OCI-LY3 (cell line): ENCODE measurements at regions not wholly inside any gene's neighbourhood (a gene's known extent, or its start where the extent isn't known, plus 50 kb on each side); places are given as distances from the start of the nearest gene placed in this dataset.
"Not testable (repeated sequence)": the region's sequence is repeated elsewhere in the genome, so short reads cannot be mapped to it uniquely, and the experiment has no call there.

ENCODE experiments used
- H2AFZ ChIP-seq: fragments of 200-600, 300-600 bp; shearing (Covaris generic); 2 replicates; pipeline ENCODE4 v1.6.0; 2014; ENCODE audit warnings: antibody characterized with exemption, low read depth, low read length
- H3K27ac ChIP-seq: fragments of 200-600, 300-600 bp; sonication (generic); 2 replicates; pipeline ENCODE4 v1.5.1; 2014; ENCODE audit warnings: mild to moderate bottlenecking, low read length, moderate library complexity, mixed read lengths
- H3K27me3 ChIP-seq: fragments of 200-600, 300-600 bp; sonication (generic); 2 replicates; pipeline ENCODE4 v1.6.1; 2014; ENCODE audit warnings: low read depth, low read length, mixed read lengths
- H3K36me3 ChIP-seq: fragments of 200-600, 300-600 bp; sonication (generic); replicated peaks from 2 replicates; pipeline ENCODE3; 2014; ENCODE audit warnings: low read depth, low read length, mixed read lengths
- H3K4me1 ChIP-seq: fragments of 300-600, 200-600 bp; sonication (generic); 2 replicates; pipeline ENCODE4 v1.6.1; 2014; ENCODE audit warnings: low read length, mixed read lengths
- H3K4me2 ChIP-seq: fragments of 200-600, 300-600 bp; sonication (generic); 2 replicates; pipeline ENCODE4 v1.6.1; 2014; ENCODE audit warnings: low read length, mixed read lengths
- H3K4me3 ChIP-seq: fragments of 300-600, 200-600 bp; sonication (generic); 2 replicates; pipeline ENCODE4 v1.5.1; 2014; ENCODE audit warnings: antibody characterized with exemption, mild to moderate bottlenecking, low read length, moderate library complexity
- H3K79me2 ChIP-seq: fragments of 300-600, 200-600 bp; shearing (Covaris generic); 2 replicates; pipeline ENCODE4 v1.6.1; 2014; ENCODE audit warnings: mild to moderate bottlenecking, low read length, mixed read lengths
- H3K9ac ChIP-seq: fragments of 300-600, 200-600 bp; shearing (Covaris generic); 2 replicates; pipeline ENCODE4 v1.6.0; 2014; ENCODE audit warnings: mild to moderate bottlenecking, low read length, moderate library complexity
- H3K9me3 ChIP-seq: fragments of 200-600, 300-600 bp; shearing (Covaris generic); 2 replicates; pipeline ENCODE4 v1.6.1; 2014; ENCODE audit warnings: low read length, mixed read lengths; ENCODE audit not compliant: insufficient read depth
- H4K20me1 ChIP-seq: fragments of 200-600, 300-600 bp; sonication (generic); 2 replicates; pipeline ENCODE4 v1.6.1; 2016; ENCODE audit warnings: low read length, mixed read lengths; ENCODE audit not compliant: insufficient read depth
- EZH2phosphoT487 ChIP-seq: fragments of 200-600 bp; shearing (Covaris generic); IDR thresholded peaks from 2 replicates; pipeline ENCODE4 v1.6.1; 2018; ENCODE audit warnings: antibody characterized with exemption, mixed run types, low read depth
- TF ChIP-seq, protein P1 (sequence below): fragments of 200-600, 300-600 bp; sonication (generic); IDR thresholded peaks from 2 replicates; pipeline ENCODE4 v1.5.1; 2014; ENCODE audit warnings: antibody characterized with exemption, low read length, low read depth

- no peak overlapping the region for H3K4me2 ChIP-seq
- no peaks in the 10 kb centered on the region for H4K20me1 ChIP-seq
- H3K9me3 ChIP-seq = no peaks in the 10 kb centered on the region
- H3K27me3 ChIP-seq = peaks cover 10% of the 10 kb centered on the region
- TF ChIP-seq, protein P1, sequence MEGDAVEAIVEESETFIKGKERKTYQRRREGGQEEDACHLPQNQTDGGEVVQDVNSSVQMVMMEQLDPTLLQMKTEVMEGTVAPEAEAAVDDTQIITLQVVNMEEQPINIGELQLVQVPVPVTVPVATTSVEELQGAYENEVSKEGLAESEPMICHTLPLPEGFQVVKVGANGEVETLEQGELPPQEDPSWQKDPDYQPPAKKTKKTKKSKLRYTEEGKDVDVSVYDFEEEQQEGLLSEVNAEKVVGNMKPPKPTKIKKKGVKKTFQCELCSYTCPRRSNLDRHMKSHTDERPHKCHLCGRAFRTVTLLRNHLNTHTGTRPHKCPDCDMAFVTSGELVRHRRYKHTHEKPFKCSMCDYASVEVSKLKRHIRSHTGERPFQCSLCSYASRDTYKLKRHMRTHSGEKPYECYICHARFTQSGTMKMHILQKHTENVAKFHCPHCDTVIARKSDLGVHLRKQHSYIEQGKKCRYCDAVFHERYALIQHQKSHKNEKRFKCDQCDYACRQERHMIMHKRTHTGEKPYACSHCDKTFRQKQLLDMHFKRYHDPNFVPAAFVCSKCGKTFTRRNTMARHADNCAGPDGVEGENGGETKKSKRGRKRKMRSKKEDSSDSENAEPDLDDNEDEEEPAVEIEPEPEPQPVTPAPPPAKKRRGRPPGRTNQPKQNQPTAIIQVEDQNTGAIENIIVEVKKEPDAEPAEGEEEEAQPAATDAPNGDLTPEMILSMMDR = no peak
- TF ChIP-seq EZH2phosphoT487 = no peak
- no peak overlapping the region for H3K9ac ChIP-seq
- H3K27ac ChIP-seq = no peak overlapping the region
- no peak overlapping the region for H3K4me3 ChIP-seq
- H2AFZ ChIP-seq = no peak overlapping the region
- no peaks in the 10 kb centered on the region for H3K36me3 ChIP-seq
- no peaks in the 10 kb centered on the region for H3K4me1 ChIP-seq
- H3K79me2 ChIP-seq = no peaks in the 10 kb centered on the region
Measured at GRCh38 chr12:105522166-105522825, 191.8 kb downstream of the C12orf75 start.

- Histone ChIP-seq H3K4me2 (no peak overlapping the region), H2AFZ (no peak overlapping the region)
Measured at GRCh38 chr12:105523164-105524057, 192.9 kb downstream of the C12orf75 start.

DNA sequence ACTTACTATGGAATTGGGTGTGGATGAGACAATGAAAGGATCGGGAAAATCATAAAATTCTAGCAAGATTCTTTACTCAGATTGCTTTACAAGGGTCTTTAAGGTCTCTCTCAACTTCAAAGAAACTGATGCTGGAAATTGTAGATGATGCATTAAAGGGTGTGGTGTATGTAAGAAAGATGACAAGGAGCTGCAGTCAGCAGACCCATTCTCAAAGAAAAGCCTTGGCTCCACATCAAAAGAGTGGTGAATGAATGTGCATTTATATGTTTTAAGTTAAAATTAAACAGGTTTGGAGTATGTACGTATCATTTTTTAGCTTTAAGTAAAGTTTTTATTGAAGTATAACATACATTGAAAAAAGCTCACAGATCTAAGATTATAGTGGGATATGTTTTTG is 194.5 kb downstream of the C12orf75 start:
- no peak overlapping the region for H3K4me2 ChIP-seq
- H4K20me1 ChIP-seq = no peaks in the 10 kb centered on the region
- no peak overlapping the region for H3K9ac ChIP-seq
- TF ChIP-seq, protein P1 = no peak
- no peak for TF ChIP-seq EZH2phosphoT487
- no peak overlapping the region for H2AFZ ChIP-seq
- no peak overlapping the region for H3K27ac ChIP-seq
- no peaks in the 10 kb centered on the region for H3K9me3 ChIP-seq
- H3K27me3 ChIP-seq = peaks cover 13% of the 10 kb centered on the region
- H3K4me3 ChIP-seq = no peak overlapping the region
- H3K4me1 ChIP-seq = no peaks in the 10 kb centered on the region
- no peaks in the 10 kb centered on the region for H3K79me2 ChIP-seq
- no peaks in the 10 kb centered on the region for H3K36me3 ChIP-seq

More at GRCh38 chr12:105523164-105524057, 192.9 kb downstream of the C12orf75 start:
- Histone ChIP-seq H3K9me3 (no peaks in the 10 kb centered on the region), H3K27ac (no peak overlapping the region), H3K4me3 (no peak overlapping the region), H3K36me3 (no peaks in the 10 kb centered on the region), H3K27me3 (peaks cover 13% of the 10 kb centered on the region), H3K79me2 (no peaks in the 10 kb centered on the region), H3K4me1 (no peaks in the 10 kb centered on the region), H4K20me1 (no peaks in the 10 kb centered on the region), H3K9ac (no peak overlapping the region)
- TF ChIP-seq, protein P1 = no peak
- no peak for TF ChIP-seq EZH2phosphoT487

DNA sequence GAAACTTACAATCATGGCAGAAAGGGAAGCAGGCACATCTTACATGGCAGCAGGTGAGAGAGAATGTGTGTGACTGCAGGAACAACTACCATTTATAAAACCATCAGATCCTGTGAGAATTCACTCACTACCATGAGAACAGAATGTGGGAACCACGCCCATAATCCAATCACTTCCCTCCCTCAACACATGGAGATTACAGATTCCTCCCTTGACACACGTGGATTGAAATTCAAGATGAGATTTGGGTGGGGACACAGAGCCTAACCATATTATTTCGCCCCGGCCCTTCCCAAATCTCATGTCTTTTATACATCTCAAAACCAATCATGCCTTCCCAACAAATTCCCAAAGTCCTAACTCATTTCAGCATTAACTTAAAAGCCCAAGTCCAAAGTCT is 203.6 kb downstream of the C12orf75 start:
- peaks cover 12% of the 10 kb centered on the region; the same call in 1 of the 2 replicates for H3K9me3 ChIP-seq
- H2AFZ ChIP-seq = no peak overlapping the region
- H3K4me1 ChIP-seq = peaks cover 11% of the 10 kb centered on the region
- H3K79me2 ChIP-seq = no peaks in the 10 kb centered on the region
- H3K27me3 ChIP-seq = peaks cover 3% of the 10 kb centered on the region; the same call in 1 of the 2 replicates
- TF ChIP-seq, protein P1 = no peak
- no peak for TF ChIP-seq EZH2phosphoT487
- no peak overlapping the region for H3K4me2 ChIP-seq
- no peak overlapping the region for H3K27ac ChIP-seq
- no peak overlapping the region for H3K9ac ChIP-seq
- no peak overlapping the region for H3K4me3 ChIP-seq
- H4K20me1 ChIP-seq = no peaks in the 10 kb centered on the region
- no peaks in the 10 kb centered on the region for H3K36me3 ChIP-seq

DNA sequence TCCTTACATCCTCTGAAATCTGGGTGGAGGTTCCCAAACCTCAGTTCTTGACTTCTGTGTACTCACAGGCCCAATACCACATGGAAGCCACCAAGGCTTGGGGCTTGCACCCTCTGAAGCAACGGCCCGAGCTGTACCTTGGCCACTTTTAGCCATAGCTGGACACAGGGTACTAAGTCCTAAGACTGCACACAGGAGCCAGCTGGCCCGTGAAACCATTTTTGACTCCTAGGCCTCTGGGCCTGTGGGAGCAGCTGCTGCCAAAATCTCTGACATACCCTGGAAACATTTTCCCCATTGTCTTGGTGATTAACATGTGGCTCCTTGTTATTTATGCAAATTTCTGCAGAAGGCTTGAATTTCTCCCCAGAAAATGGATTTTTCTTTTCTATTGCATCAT is 204.5 kb downstream of the C12orf75 start:
- H3K27ac ChIP-seq, H4K20me1 ChIP-seq, H3K36me3 ChIP-seq, H3K79me2 ChIP-seq, H3K4me3 ChIP-seq, H3K27me3 ChIP-seq, H3K9ac ChIP-seq, H3K4me2 ChIP-seq, H2AFZ ChIP-seq: not testable (repeated sequence)
- peaks cover 12% of the 10 kb centered on the region; the same call in 1 of the 2 replicates for H3K9me3 ChIP-seq
- H3K4me1 ChIP-seq = peaks cover 11% of the 10 kb centered on the region
